GDM1 (cell line): ENCODE measurements at regions not wholly inside any gene's neighbourhood (a gene's known extent, or its start where the extent isn't known, plus 50 kb on each side); places are given as distances from the start of the nearest gene placed in this dataset.

Experiments
- DNase-seq: peaks from one replicate; lab custom pipeline; 2025; lab: John Stamatoyannopoulos, UW

DNA sequence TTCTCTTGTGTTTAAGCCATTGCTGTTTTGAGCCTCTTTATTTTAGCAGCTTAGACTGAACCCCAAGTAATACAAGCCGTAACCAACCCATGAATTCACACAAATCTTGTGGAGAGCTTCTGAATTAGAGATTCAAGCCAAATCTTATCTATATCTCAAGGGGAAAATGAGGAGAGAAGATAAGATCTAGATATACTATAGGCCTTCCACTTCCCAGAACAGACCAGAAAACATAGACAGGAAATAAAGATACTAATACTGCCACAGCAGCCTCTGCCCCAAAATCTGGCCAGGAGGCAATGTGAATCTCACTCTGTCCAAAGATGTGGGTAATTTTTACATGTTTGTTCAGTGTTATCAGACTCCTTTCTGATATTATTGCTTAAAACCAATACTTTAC is 307.2 kb downstream of the PTEN start:
- DNase-seq: no peak

DNA sequence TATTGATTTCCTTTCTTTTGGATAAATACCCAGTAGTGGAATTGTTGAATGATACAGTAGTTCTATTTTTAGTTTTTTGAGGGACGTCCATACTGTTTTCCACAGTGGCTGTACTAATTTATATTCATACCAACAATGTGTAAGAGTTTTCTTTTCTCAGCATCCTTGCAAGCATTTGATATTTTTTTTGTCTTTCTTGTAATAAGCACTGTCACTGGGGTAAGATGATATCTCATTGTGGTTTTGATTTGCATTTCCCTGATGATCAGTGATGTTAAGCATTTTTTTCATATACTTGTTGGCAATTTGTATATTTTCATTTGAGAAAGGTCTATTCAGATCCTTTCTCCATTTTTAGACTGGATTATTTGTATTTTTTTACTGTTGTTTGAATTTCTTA is 308.7 kb downstream of the PTEN start:
- no peak for DNase-seq

DNA sequence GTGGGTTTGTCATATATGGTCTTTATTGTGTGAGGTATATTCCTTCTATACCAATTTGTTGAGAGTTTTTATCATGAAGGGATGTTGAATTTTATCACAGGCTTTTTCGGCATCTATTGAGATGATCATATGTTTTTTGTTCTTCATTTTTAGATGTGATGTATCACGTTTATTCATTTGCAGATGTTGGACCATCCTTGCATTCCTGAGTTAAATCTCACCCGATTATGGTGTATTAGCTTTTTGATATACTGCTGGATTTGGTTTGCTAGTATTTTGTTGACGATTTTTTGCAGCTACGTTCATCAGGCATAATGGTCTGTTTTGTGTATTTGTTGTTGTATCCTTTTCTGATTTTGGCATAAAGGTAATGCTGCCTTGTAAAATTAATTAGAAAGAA is 311.0 kb downstream of the PTEN start:
- no peak for DNase-seq

DNA sequence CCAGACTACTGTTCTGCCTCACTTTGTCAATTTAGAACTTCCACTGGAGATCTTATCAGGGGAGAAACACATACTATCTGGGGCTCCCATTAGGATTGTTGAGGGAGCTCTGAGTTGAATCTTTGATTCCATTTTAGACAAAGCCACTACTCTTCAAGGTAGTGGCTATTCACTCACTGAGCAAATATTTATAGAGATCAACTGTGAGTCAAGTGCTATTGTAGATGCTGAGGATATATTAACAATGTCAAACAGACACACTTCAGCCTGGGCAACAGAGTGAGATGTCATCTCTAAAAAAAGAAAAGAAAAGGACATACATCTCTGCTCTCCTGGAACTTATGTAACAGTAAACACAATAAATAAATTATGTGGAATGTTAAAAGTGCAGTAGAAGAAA is 315.3 kb downstream of the PTEN start:
- no peak for DNase-seq

DNA sequence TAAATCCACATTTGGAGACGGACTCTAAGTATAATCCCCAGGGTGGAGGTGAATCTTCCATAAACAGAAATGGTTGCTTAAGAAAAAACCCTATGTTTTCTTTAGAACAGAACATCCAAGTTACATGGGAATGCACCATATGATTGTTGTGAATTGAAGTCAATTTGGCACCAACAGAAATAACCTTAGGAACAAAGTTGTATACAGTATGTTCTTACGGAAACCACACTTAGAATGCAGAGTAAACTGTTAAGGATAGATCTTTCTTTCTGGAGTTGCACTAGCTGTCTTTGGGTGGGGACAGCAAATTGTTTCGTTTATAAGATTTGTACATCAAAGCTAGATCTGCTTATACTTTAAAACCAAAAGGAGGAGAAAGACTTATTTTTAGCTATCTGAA is 316.4 kb downstream of the PTEN start:
- no peak for DNase-seq

DNA sequence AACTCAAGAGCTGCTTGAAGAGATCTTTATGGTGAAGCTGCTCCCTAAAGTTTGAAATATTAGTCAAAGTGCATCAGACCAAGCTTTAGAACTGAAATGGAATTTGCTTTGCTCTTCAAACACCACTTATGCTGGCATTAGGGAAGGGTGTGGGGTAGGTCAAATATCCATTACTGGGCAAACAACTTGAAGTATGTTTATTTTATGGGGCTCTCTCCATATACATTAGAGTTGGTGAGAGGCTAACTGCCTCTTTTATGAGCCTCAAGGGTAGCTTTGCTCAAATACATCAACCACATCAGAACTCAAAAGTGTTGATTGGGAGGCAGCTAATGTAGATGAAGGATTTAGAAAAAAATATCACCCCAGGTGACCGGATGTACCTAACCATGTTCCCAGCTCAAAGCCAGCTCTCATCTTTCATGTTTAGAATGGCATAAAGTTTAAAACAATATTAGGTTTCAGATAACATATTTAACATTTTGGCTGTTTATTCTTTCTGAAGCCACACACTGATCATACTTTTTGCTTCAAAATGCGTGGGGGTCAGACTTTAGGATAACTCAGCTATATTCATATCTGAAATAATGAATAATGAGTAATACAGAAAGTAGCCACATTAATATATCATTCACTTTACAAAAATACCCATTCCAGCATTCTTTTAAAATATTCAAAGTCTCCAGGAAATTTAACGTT is 318.6 kb downstream of the PTEN start:
- DNase-seq: no peak

DNA sequence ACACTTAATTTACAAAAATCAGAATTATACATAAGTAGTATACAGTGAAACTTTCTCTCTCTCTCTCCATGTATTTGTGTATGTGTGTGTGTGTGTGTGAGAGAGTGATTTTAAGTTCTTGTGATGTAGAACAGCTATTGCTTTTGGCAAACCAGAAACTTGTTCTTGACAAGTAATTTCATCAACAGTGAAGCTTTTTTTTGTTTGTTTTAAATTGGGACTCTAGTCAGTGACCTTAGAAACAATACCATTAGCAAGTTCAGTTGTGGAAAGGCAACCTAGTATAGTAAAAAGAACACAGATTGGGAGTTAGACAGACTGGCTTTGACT is 319.1 kb downstream of the PTEN start:
- no peak for DNase-seq

DNA sequence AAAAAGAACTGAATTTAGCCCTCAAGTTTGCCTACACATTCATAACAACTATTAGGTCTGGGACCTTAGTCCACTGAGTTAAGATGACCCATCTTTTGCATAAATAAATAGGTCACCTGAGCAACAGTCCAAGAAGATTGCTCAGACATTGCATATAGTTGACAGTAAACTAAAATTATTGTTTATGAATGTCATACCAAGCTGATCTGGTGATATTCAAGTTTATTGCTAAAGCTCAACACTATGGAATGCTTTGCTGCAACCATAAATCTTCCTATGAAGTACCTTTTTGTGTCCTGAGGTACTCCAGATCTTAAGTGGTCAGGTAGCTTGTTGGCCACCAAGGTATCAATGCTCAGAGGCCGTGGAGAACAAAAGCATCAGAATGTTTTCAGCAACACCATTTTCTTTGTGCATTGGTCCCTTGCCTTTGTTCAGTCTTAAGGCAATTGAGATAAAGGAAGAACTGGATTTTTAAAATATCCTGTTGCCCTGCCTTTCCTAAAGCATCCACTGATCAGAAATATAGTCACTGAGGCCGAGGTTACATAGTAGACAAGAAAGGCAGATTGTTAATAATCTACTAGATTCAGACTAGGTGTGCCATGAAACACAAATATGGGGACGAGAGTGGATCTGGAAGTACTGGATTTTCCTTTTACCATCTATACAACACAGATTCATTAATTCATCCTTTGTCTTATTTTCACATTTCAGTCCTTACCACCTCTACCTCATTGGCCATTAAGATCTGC is 321.3 kb downstream of the PTEN start:
- DNase-seq: no peak

DNA sequence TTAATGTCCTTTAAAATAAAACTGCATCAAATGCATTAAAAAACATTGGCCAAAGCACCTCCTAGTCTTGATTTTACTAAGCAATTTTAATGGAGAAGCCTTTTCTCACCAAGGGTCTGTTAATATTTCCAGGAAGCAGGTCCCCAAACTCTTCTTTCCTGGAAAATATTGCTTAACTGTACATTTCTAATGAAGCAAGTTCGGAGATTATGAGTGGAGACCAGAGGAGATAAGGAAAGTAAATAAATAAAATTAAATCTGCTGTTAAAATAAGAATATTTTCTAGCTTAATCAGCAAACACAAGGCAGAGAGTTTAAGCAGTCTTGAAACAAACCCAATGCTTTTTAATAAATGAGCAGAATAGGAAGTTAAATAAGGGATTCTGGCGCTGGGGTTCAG is 322.4 kb downstream of the PTEN start:
- DNase-seq: no peak

DNA sequence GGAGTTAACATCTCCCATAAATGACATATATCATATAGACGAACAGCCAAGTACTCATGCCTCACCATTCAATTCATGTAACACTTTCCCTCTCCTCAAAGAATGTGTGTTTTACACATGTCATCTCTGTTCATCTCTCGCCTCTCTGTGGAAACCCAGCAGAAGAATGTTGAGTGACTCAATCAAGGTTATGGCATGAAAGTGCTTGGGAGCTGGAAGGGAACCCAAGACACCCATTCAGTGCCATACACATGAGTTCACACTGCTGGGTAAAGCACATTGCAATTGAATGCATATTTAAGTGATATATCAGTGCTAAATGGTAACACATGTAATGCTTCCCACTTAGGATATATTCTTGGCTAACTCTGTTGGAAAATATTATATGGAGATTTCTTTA is 322.9 kb downstream of the PTEN start:
- no peak for DNase-seq

DNA sequence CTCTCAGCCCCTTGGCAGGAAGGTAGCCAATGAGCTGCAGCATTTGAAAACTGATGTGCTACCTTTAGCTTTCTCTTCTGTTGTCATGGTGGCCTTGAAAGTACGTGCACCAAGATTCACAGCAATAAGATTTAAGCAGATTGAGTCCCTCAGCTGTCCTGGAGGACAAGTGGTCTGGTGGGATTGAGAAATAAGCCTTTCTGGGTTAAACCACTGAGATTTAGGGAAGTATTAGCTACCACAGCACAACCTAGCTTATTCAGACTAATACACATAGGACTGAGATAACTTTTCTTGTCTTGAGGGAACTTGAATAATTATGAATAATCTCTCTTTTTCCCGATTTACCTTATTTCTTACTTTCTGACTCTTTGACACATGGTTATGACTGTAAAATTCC is 324.0 kb downstream of the PTEN start:
- no peak for DNase-seq

DNA sequence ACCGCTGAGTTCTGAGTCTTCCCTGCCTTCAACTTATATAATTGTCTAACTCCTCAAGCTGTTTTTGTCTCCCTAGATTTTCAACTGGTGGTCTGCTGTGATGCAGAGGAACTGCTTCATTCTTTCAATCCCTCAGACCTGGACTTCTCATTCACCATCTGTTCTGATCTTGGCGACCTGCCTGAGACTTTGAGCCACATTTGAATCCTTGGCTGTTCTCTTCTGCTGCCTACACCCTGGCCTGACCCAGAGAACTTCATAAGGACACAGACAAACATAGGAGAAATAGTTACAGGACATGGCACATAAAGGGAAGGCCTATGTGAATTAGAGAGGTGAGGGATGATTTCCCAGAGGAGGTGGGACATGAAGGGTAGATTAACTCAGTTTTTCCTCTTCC is 326.7 kb downstream of the PTEN start:
- no peak for DNase-seq

DNA sequence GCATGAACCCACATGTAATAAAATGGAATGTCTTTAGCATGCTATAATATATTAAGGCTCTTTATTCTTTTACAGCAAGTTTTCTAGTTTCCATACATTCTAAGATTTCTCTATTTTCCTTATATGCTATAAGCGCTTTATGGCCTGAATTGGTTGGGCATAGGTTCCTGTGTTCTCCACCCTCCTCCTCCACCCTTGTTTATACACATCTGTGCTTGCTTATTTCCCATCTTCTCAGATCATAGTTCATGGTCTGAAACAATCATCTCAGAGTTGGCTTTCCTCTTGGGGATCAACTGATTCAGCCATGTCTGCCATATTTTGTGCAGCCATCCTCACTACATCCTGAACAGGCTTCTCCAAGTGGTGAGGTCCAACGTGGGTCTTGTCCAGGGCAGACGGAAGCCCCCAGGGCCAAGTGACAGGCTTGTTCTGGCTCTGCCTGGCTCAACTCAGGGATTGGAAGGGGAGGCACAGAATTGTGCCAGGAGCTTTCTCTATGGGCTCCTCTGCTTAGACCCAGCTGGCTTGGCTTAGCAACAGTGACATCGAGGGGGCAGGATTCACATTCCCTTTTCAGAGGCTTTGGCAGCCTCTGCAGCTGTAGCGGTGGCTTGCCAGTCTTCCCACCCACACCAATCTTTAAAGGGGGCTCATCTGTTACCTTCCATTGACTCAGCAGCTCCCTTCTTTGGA is 327.3 kb downstream of the PTEN start:
- no peak for DNase-seq

DNA sequence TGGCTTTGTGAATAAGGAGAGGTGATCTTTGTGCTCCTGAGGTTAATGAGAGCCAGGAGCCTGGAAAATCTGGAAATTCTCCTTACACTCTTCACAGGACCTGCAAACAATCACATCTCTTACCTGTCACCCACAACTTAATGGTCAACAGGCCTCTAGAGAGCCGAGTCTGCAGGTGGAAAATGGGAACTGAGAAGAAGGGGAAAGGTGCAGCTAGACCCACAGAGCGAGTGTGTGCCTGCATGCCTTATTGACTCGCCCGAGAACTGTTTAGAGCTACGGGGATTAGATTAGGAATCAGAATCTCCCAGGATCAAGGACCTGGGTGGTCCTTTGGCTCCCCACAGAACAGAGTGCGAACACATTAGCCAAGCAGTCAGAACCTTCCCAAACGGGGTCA is 329.6 kb downstream of the PTEN start:
- no peak for DNase-seq

DNA sequence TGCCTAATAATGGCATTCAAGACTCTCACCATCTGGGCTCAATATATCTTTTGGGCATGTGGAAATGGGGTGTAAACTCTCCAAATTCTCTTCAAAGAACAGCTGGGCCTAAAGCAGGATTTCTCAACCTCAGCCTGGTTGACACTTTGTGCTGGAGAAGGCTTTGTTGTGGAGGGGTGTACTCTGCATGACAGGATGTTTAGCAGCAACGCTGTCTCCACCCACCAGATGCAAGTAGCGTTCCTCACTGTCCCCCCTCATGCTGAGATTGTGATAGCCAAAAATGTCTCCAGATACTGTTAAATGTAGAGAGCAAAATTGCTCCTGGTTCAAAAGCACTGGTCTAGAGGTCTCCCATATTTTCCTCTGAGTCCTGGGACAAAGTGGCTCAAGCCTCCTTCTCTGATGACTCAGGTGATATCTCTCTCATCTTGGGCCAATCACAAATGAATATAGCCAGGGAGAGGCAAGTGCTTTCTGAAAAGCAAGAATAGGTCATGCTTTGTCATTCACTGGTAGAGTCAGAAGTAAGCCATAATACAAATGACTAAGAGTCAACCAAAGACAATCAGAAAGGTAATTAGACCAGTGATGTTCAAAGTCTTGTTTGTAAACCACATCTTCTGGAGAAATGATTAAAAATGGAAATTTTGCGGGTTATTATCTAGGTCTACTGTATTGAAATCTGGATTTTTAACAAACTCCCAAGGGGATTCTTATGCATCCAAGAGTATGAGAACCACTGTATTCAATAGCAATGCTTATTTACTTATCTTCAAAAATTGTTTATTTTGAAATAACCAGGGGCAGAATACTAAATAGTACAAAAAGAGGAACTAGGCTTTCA is 330.8 kb downstream of the PTEN start:
- DNase-seq: no peak

DNA sequence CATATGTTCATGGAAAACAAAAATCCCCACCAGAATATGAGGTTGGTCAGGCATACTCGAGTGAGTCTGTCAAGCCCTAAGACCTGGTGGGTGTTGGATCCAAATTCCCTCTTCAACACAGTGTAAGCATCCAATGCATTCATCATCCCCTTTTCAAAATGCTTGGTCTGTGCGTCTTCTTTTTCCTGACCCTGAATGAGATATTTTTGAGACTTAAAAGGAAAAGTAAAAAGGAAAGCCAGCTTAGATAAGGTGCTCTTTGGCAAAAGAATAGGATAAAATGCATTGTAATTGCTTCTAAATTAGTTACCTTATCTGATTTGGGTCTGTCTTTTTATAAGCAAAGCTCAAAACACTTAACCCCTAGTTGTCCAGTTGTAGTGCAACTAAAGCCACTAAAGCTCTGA is 331.5 kb downstream of the PTEN start:
- DNase-seq: no peak

DNA sequence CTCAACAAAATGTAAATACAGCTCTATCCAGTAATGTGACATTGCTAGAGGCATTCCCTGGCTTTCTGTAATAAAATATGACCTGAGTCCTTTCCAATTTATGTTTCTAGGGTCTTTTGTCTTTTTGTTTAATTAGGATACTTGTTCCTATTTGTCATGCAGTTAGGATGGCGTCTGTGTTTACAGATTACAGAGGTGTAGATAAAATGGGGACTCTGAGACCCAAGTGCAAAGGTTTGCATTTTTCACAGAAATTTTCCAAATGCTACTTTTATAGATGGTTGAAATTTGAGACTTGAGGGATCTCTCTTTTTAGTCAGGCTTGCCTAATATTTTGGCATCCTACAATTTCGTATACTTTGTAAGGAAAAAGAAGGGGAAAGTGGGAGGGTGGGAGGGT is 332.4 kb downstream of the PTEN start:
- no peak for DNase-seq

DNA sequence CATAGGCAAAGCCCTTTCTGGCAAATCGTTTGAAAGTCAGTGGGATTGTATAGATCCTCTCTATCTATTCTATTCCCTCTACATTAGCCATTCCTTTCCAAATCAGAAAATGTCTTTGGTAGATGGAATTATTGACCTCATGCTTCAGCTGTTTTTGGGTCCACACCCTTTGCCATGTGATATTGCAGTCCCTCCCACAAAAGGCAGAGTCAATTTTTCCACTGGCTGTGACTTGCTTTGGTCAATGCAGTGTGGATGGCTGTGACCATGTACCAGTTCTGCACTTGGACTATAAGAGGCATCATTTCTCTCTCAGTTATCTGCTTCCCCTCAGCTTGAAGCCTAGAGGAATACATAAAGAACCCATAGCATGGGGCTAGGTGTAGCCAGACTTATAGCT is 332.9 kb downstream of the PTEN start:
- DNase-seq: no peak

DNA sequence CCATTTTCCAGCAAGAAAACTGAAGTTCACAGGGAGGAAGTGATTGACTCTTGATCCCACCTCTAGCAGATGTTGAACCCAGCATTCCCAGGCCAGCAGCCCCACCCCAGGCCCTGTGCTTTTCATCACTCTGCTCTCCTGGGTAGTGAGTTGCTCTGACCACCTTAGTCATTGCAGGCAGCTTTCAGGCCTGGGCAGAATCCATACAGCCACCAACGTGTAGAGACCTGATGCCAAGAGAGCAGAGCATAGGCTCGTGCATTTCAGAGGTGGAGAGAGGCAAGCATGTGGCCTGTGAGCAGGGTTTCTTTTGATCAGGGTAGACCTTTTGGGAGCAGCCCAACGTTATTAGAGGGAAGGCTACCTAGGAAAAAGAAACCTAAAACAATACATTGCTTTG is 334.6 kb downstream of the PTEN start:
- no peak for DNase-seq

DNA sequence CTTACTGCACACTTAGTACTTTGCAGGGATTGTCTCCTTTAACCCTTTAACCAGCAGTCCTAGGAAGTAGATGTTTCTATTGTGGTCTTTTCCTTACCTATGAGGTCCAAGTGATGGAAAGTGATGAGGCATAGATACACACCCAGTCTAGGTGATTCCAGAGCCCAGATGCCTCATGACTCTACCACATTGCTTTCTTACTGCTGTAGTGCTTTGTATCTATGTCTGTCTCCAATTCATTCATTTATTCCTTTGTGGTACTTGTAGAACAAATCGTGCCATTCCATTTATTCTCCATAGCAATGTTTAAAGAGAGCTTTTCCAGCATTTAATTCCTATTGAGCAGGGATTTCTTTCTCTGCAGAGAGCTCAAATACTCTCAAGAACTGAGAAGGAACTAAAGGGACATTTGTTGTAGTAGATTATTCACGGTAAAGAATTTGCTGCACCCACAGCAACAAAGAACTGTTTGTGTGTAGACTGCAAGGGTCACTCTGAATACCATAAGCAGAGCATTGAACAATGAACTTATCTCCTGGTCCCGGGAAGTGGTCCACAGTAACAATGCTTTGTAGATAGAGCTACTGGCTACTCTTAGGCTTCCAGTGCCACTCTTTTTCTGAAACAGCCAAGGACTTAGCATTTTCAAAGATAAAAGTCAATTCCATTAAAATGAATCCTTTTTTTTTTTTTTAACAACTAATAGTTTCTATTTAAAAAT is 337.0 kb downstream of the PTEN start:
- DNase-seq: no peak

DNA sequence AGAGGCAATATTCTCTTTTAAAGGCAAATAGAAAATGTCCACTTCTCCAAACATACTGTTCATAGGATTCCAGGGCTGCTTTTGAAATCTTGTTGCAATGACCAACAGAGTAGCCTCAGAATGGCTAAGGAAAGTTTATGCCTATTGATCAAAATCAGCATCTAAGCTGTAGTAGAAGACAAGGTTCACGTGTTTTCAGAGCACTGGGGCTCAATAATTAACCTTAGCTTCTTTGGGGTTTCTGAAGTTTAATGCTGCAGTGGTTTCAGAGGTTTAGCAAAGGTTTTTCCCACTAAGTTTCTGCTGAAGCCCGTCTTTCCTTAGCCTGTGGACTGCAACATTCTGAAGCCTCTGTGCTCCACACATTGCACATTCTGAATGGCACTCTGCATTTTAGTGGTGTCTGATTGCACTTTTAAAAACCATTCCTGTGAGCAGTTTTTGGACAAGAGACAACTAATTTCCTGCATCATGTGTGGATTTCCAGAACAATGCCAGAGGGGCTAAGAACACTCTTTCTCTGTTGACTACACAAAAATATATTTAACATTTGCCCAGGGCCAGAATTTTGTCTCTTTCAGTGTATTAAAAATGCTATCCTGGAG is 342.5 kb downstream of the PTEN start:
- DNase-seq: no peak
